ENCODE measurements at regions not wholly inside any gene's neighbourhood (a gene's known extent, or its start where the extent isn't known, plus 50 kb on each side); places are given as distances from the start of the nearest gene placed in this dataset.
"Not testable (repeated sequence)": the region's sequence is repeated elsewhere in the genome, so short reads cannot be mapped to it uniquely, and the experiment has no call there.

- DNase-seq (ENCODE audit: low read depth in 2 of 2): no peak
These were observed 91.9 kb downstream of the FCRL5 start for GRCh38 chr1:157460381-157460780.

- DNase-seq (ENCODE audit: low read depth in 2 of 2): no peak
These were observed 95.0 kb downstream of the FCRL5 start for GRCh38 chr1:157457279-157457678.

GRCh38 chr1:157455318-157455717, 97.0 kb downstream of the FCRL5 start:
- no peak for DNase-seq (ENCODE audit: low read depth in 2 of 2)

GRCh38 chr1:157450106-157450505, 102.2 kb downstream of the FCRL5 start:
- no peak for DNase-seq (ENCODE audit: low read depth in 2 of 2)

GRCh38 chr1:157448636-157449035, 103.7 kb downstream of the FCRL5 start:
- DNase-seq (ENCODE audit: low read depth in 2 of 2): no peak

GRCh38 chr1:157446356-157446755, 106.0 kb downstream of the FCRL5 start:
- not testable (repeated sequence) for DNase-seq (ENCODE audit: low read depth in 2 of 2)

GRCh38 chr1:157445616-157446140, 106.6 kb downstream of the FCRL5 start:
- DNase-seq (ENCODE audit: low read depth in 2 of 2): not testable (repeated sequence)

GRCh38 chr1:157442065-157442464, 110.2 kb downstream of the FCRL5 start:
- no peak for DNase-seq (ENCODE audit: low read depth in 2 of 2)

GRCh38 chr1:157439302-157439954, 112.9 kb downstream of the FCRL5 start:
- DNase-seq (ENCODE audit: low read depth in 2 of 2): no peak

GRCh38 chr1:157438613-157439012, 113.7 kb downstream of the FCRL5 start:
- DNase-seq (ENCODE audit: low read depth in 2 of 2): no peak

- no peak for DNase-seq (ENCODE audit: low read depth in 2 of 2)
These were observed 114.2 kb downstream of the FCRL5 start for GRCh38 chr1:157438146-157438545.

- no peak for DNase-seq (ENCODE audit: low read depth in 2 of 2)
These were observed 115.0 kb downstream of the FCRL5 start for GRCh38 chr1:157437296-157437695.

GRCh38 chr1:157431751-157432150, 120.6 kb downstream of the FCRL5 start:
- no peak for DNase-seq (ENCODE audit: low read depth in 2 of 2)

- no peak for DNase-seq (ENCODE audit: low read depth in 2 of 2)
These were observed 122.6 kb downstream of the FCRL5 start for GRCh38 chr1:157429601-157430240.

- not testable (repeated sequence) for DNase-seq (ENCODE audit: low read depth in 2 of 2)
These were observed 128.6 kb downstream of the FCRL5 start for GRCh38 chr1:157423764-157424163.

- DNase-seq (ENCODE audit: low read depth in 2 of 2): no peak
These were observed 132.3 kb downstream of the FCRL5 start for GRCh38 chr1:157419845-157420542.

- no peak for DNase-seq (ENCODE audit: low read depth in 2 of 2)
These were observed 133.7 kb downstream of the FCRL5 start for GRCh38 chr1:157418659-157419058.

GRCh38 chr1:157418231-157418630, 134.1 kb downstream of the FCRL5 start:
- no peak for DNase-seq (ENCODE audit: low read depth in 2 of 2)

GRCh38 chr1:157415661-157416060, 136.7 kb downstream of the FCRL5 start:
- no peak for DNase-seq (ENCODE audit: low read depth in 2 of 2)

- no peak for DNase-seq (ENCODE audit: low read depth in 2 of 2)
These were observed 140.0 kb downstream of the FCRL5 start for GRCh38 chr1:157412308-157412707.

- no peak for DNase-seq (ENCODE audit: low read depth in 2 of 2)
These were observed 140.5 kb downstream of the FCRL5 start for GRCh38 chr1:157411769-157412168.

GRCh38 chr1:157411064-157411463, 141.3 kb downstream of the FCRL5 start:
- no peak for DNase-seq (ENCODE audit: low read depth in 2 of 2)

- no peak for DNase-seq (ENCODE audit: low read depth in 2 of 2)
These were observed 141.9 kb downstream of the FCRL5 start for GRCh38 chr1:157410457-157410856.

Measured in activated CD8-positive, alpha-beta memory T cell treated with anti-CD3 and anti-CD28 coated beads for 4 hours (primary cell).